ENCODE measurements at regions not wholly inside any gene's neighbourhood (a gene's known extent, or its start where the extent isn't known, plus 50 kb on each side); places are given as distances from the start of the nearest gene placed in this dataset.

GRCh38 chr4:104747635-104748034 is 252.9 kb upstream of the CXXC4 start:
- H3K27me3 ChIP-seq (replicated peaks): no peaks in the 10 kb centered on the region
- DNase-seq: no peak
- H3K4me3 ChIP-seq (ENCODE audit: low read depth, low read length): no peak overlapping the region
- no peaks in the 10 kb centered on the region for H3K36me3 ChIP-seq (replicated peaks)
- in situ Hi-C loops (cut with HindIII; ENCODE audit: low pct_ligation_motif_present, low sequenced_read_pairs): no loop called here
- no peak overlapping the region for H3K27ac ChIP-seq
- TF ChIP-seq CTCF (IDR thresholded peaks at IDR 0.05; ENCODE audit: low read depth, low read length, missing control alignments): no peak

- Histone ChIP-seq H3K27me3 (replicated peaks) (no peaks in the 10 kb centered on the region), H3K4me3 (ENCODE audit: low read depth, low read length) (no peak overlapping the region), H3K36me3 (replicated peaks) (no peaks in the 10 kb centered on the region), H3K27ac (no peak overlapping the region)
- no peak for DNase-seq
- no peak for TF ChIP-seq CTCF (IDR thresholded peaks at IDR 0.05; ENCODE audit: low read depth, low read length, missing control alignments)
- in situ Hi-C loops (cut with HindIII; ENCODE audit: low pct_ligation_motif_present, low sequenced_read_pairs): no loop called here
Observed at GRCh38 chr4:104749062-104749461, 254.4 kb upstream of the CXXC4 start.

GRCh38 chr4:104750008-104750407 is 255.3 kb upstream of the CXXC4 start:
- in situ Hi-C loops (cut with HindIII; ENCODE audit: low pct_ligation_motif_present, low sequenced_read_pairs): no loop called here
- TF ChIP-seq CTCF (IDR thresholded peaks at IDR 0.05; ENCODE audit: low read depth, low read length, missing control alignments): no peak
- Histone ChIP-seq H3K27ac (no peak overlapping the region), H3K4me3 (ENCODE audit: low read depth, low read length) (no peak overlapping the region), H3K36me3 (replicated peaks) (no peaks in the 10 kb centered on the region), H3K27me3 (replicated peaks) (no peaks in the 10 kb centered on the region)
- DNase-seq: no peak

- no peaks in the 10 kb centered on the region for H3K27me3 ChIP-seq (replicated peaks)
- in situ Hi-C loops (cut with HindIII; ENCODE audit: low pct_ligation_motif_present, low sequenced_read_pairs): no loop called here
- H3K27ac ChIP-seq: no peak overlapping the region
- no peak overlapping the region for H3K4me3 ChIP-seq (ENCODE audit: low read depth, low read length)
- no peak for TF ChIP-seq CTCF (IDR thresholded peaks at IDR 0.05; ENCODE audit: low read depth, low read length, missing control alignments)
- no peaks in the 10 kb centered on the region for H3K36me3 ChIP-seq (replicated peaks)
- no peak for DNase-seq
Observed at GRCh38 chr4:104751468-104751867, 256.8 kb upstream of the CXXC4 start.

- Histone ChIP-seq H3K4me3 (ENCODE audit: low read depth, low read length) (no peak overlapping the region), H3K36me3 (replicated peaks) (no peaks in the 10 kb centered on the region), H3K27ac (no peak overlapping the region), H3K27me3 (replicated peaks) (no peaks in the 10 kb centered on the region)
- no peak for DNase-seq
- in situ Hi-C loops (cut with HindIII; ENCODE audit: low pct_ligation_motif_present, low sequenced_read_pairs): no loop called here
- no peak for TF ChIP-seq CTCF (IDR thresholded peaks at IDR 0.05; ENCODE audit: low read depth, low read length, missing control alignments)
Observed at GRCh38 chr4:104752337-104752736, 257.6 kb upstream of the CXXC4 start.

- in situ Hi-C loops (cut with HindIII; ENCODE audit: low pct_ligation_motif_present, low sequenced_read_pairs): no loop called here
Observed at GRCh38 chr4:104756837-104757236, 262.1 kb upstream of the CXXC4 start.

More at GRCh38 chr4:104756837-104757236, 262.1 kb upstream of the CXXC4 start:
- no peak for DNase-seq
- no peak overlapping the region for H3K27ac ChIP-seq
- H3K27me3 ChIP-seq (replicated peaks): no peaks in the 10 kb centered on the region
- H3K4me3 ChIP-seq (ENCODE audit: low read depth, low read length): no peak overlapping the region
- no peaks in the 10 kb centered on the region for H3K36me3 ChIP-seq (replicated peaks)
- TF ChIP-seq CTCF (IDR thresholded peaks at IDR 0.05; ENCODE audit: low read depth, low read length, missing control alignments): no peak

Measured in brain microvascular endothelial cell (primary cell).